GM23248 (cell line): ENCODE measurements at regions not wholly inside any gene's neighbourhood (a gene's known extent, or its start where the extent isn't known, plus 50 kb on each side); places are given as distances from the start of the nearest gene placed in this dataset.

Experiments used
- EZH2 ChIP-seq: fragments of 200-600 bp; sonication (generic); IDR thresholded peaks from 2 replicates; pipeline ENCODE4 v1.6.1; 2018; ENCODE audit warnings: antibody characterized with exemption, mild to moderate bottlenecking; ENCODE audit not compliant: insufficient read depth, poor library complexity, severe bottlenecking
- EZH2phosphoT487 ChIP-seq: fragments of 200-600 bp; sonication (generic); IDR thresholded peaks from 2 replicates; pipeline ENCODE4 v1.6.1; 2018; ENCODE audit warnings: antibody characterized with exemption, moderate library complexity, mild to moderate bottlenecking, low read depth; ENCODE audit not compliant: insufficient read depth

DNA sequence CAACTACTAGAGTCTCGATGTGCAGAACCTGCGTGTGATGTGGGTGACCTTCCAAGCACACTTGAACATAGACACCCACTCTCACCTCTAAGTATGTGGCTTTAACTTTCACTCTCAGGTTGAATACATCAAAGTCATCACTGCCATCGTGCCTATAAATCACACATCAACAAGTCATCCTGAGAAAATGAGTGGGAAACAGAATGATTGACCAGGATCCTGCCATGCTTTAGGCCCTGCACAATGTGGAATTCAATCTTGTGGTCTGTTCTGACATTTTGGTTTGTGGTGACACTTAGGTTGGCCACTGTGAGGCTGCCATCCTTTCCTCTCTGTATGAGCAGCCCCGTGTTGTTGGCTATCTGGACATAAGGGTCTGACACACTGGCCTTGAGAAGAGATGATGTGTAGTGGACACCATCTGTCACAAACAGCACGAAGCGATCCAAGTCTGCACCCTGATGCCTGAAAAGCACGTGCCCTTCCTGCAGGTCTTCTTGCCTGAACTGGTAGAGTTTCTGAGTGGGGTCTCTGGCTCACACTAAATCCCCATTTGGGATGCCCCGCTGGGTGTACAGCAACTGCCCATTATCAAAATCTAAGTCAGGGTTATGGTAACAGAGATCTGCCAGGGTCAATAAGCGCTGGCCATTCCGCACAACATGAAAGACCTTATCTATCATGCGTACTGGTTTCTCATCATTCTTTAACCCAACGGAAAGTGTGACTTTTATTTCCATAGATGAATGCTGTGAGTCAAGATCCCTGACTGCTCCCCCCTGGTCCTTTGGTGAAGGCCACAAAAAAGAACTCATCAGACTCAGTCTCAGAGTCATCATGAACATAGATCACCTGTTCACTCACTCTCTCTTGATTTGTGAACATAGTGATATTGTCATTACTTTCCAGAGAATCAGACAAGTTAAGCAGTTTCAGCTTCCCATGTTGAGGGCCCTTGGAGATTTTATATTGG lies 116.6 kb downstream of the ESM1 start:
- TF ChIP-seq EZH2 (no peak), EZH2phosphoT487 (no peak)
